RWPE2 (cell line): ENCODE measurements at regions not wholly inside any gene's neighbourhood (a gene's known extent, or its start where the extent isn't known, plus 50 kb on each side); places are given as distances from the start of the nearest gene placed in this dataset.
"Not testable (repeated sequence)": the region's sequence is repeated elsewhere in the genome, so short reads cannot be mapped to it uniquely, and the experiment has no call there.

ENCODE experiments used
- ATAC-seq: fragments of 200-7000 bp; cut with Tn5 transposase; 3 replicates; pipeline ENCODE4 v1.9.1; 2021; ENCODE audit warnings: low read depth
- DNase-seq: peaks from one replicate; pipeline ENCODE4 v3.0.0-alpha.2; 2020; ENCODE audit warnings: low spot score
- H3K27ac ChIP-seq: fragments of 450-650 bp; 2 replicates; pipeline ENCODE4 v1.5.1; 2017; ENCODE audit warnings: mild to moderate bottlenecking; ENCODE audit not compliant: poor library complexity, severe bottlenecking
- H3K27me3 ChIP-seq: fragments of 250-450 bp; sonication (Bioruptor Pico); 2 replicates; pipeline ENCODE4 v1.5.1; 2021; ENCODE audit warnings: mild to moderate bottlenecking, moderate library complexity; ENCODE audit not compliant: insufficient read depth, poor library complexity, severe bottlenecking
- H3K36me3 ChIP-seq: fragments of 250-450 bp; sonication (Bioruptor Pico); 2 replicates; pipeline ENCODE4 v1.5.1; 2020; ENCODE audit warnings: low read depth, mild to moderate bottlenecking, moderate library complexity
- H3K4me1 ChIP-seq: fragments of 250-450 bp; sonication (Bioruptor Pico); 2 replicates; pipeline ENCODE4 v1.5.1; 2021; ENCODE audit warnings: mild to moderate bottlenecking, moderate library complexity; ENCODE audit not compliant: insufficient read depth, poor library complexity, severe bottlenecking
- H3K4me3 ChIP-seq: fragments of 250-450 bp; sonication (Bioruptor Pico); 2 replicates; pipeline ENCODE4 v1.5.1; 2021; ENCODE audit warnings: mild to moderate bottlenecking, moderate library complexity; ENCODE audit not compliant: severe bottlenecking
- H3K9me3 ChIP-seq: fragments of 250-450 bp; sonication (Bioruptor Pico); 2 replicates; pipeline ENCODE4 v1.5.1; 2021; ENCODE audit warnings: mild to moderate bottlenecking, moderate library complexity; ENCODE audit not compliant: severe bottlenecking
- CTCF ChIP-seq: fragments of 450-650 bp; IDR thresholded peaks from one replicate; pipeline ENCODE4 v1.5.1; 2017; ENCODE audit warnings: mild to moderate bottlenecking, moderate library complexity; ENCODE audit not compliant: poor library complexity, severe bottlenecking

GRCh38 chrX:1103360-1103759 is 109.1 kb downstream of the CRLF2 start:
- no peak for TF ChIP-seq CTCF
- Histone ChIP-seq H3K27ac (no peak overlapping the region), H3K9me3 (peaks cover 8% of the 10 kb centered on the region), H3K36me3 (no peaks in the 10 kb centered on the region), H3K27me3 (no peaks in the 10 kb centered on the region), H3K4me3 (no peak overlapping the region), H3K4me1 (no peaks in the 10 kb centered on the region)
- ATAC-seq (no peak), DNase-seq (no peak)

- no peaks in the 10 kb centered on the region for H3K27me3 ChIP-seq
- H3K4me3 ChIP-seq: no peak overlapping the region
- ATAC-seq (no peak), DNase-seq (peak; percentile 15)
- H3K27ac ChIP-seq: no peak overlapping the region
- TF ChIP-seq CTCF: no peak
- H3K4me1 ChIP-seq: no peaks in the 10 kb centered on the region
- H3K36me3 ChIP-seq: no peaks in the 10 kb centered on the region
- peaks cover 8% of the 10 kb centered on the region for H3K9me3 ChIP-seq
These were observed 109.7 kb downstream of the CRLF2 start for GRCh38 chrX:1102786-1103185.

- H3K4me3 ChIP-seq, DNase-seq, H3K4me1 ChIP-seq, H3K27me3 ChIP-seq, H3K27ac ChIP-seq, ATAC-seq, H3K36me3 ChIP-seq, H3K9me3 ChIP-seq: not testable (repeated sequence)
These were observed 110.2 kb downstream of the CRLF2 start for GRCh38 chrX:1102221-1102620.

- no peak overlapping the region for H3K4me3 ChIP-seq
- peaks cover 7% of the 10 kb centered on the region for H3K9me3 ChIP-seq
- DNase-seq (peak; percentile 41), ATAC-seq (no peak)
- H3K27ac ChIP-seq: no peak overlapping the region
- no peaks in the 10 kb centered on the region for H3K27me3 ChIP-seq
- no peaks in the 10 kb centered on the region for H3K4me1 ChIP-seq
- no peak for TF ChIP-seq CTCF
- no peaks in the 10 kb centered on the region for H3K36me3 ChIP-seq
These were observed 113.2 kb downstream of the CRLF2 start for GRCh38 chrX:1099146-1099770.

- no peaks in the 10 kb centered on the region for H3K36me3 ChIP-seq
These were observed 115.1 kb downstream of the CRLF2 start for GRCh38 chrX:1097328-1097727.

More at GRCh38 chrX:1097328-1097727, 115.1 kb downstream of the CRLF2 start:
- H3K9me3 ChIP-seq: peaks cover 9% of the 10 kb centered on the region
- no peaks in the 10 kb centered on the region for H3K27me3 ChIP-seq
- TF ChIP-seq CTCF: no peak
- no peak overlapping the region for H3K4me3 ChIP-seq
- H3K4me1 ChIP-seq: no peaks in the 10 kb centered on the region
- no peak for ATAC-seq
- no peak for DNase-seq
- no peak overlapping the region for H3K27ac ChIP-seq
